Nephron (organoid): ENCODE measurements at regions not wholly inside any gene's neighbourhood (a gene's known extent, or its start where the extent isn't known, plus 50 kb on each side); places are given as distances from the start of the nearest gene placed in this dataset.

Source experiments
- H3K27ac Mint-ChIP-seq, 3 experiments: 2 replicates each; pipeline ENCODE4 v1.8.0; 2020; ENCODE audit warnings: mixed read lengths in 3 of 3, mild to moderate bottlenecking in 2 of 3, moderate library complexity in 1 of 3
- H3K27me3 Mint-ChIP-seq: 2 replicates; pipeline ENCODE4 v1.8.0; 2021; ENCODE audit warnings: low read depth, mild to moderate bottlenecking, moderate library complexity, mixed read lengths
- H3K36me3 Mint-ChIP-seq: 2 replicates; pipeline ENCODE4 v1.8.0; 2020; ENCODE audit warnings: low read depth, mixed read lengths
- H3K4me1 Mint-ChIP-seq: 2 replicates; pipeline ENCODE4 v1.8.0; 2020; ENCODE audit warnings: mixed read lengths
- H3K4me3 Mint-ChIP-seq, 3 experiments: 2 replicates each; pipeline ENCODE4 v1.8.0; 2020; ENCODE audit warnings: mild to moderate bottlenecking in 3 of 3, mixed read lengths in 3 of 3, moderate library complexity in 2 of 3
- H3K9me3 Mint-ChIP-seq: 2 replicates; pipeline ENCODE4 v1.8.0; 2020; ENCODE audit warnings: mixed read lengths
- CTCF ChIP-seq, 3 experiments: fragments of 200-600 bp; sonication (generic); IDR thresholded peaks; one replicate each; pipeline ENCODE4 v1.5.0; 2021; ENCODE audit warnings: antibody characterized with exemption in 3 of 3; ENCODE audit not compliant: unreplicated experiment in 3 of 3

GRCh38 chr14:55950135-55950534, 168.1 kb upstream of the PELI2 start:
- Mint-ChIP-seq H3K36me3 (no peaks in the 10 kb centered on the region), H3K27me3 (no peaks in the 10 kb centered on the region), H3K27ac (no peak overlapping the region), H3K9me3 (no peaks in the 10 kb centered on the region), H3K4me3 (no peak overlapping the region), H3K4me1 (no peaks in the 10 kb centered on the region)
- TF ChIP-seq CTCF (IDR thresholded peaks at IDR 0.05; ENCODE audit: unreplicated experiment in 3 of 3) = no peak

- Mint-ChIP-seq H3K27ac (no peak overlapping the region), H3K9me3 (no peaks in the 10 kb centered on the region), H3K27me3 (peaks cover 1% of the 10 kb centered on the region), H3K4me1 (peaks cover 4% of the 10 kb centered on the region), H3K36me3 (no peaks in the 10 kb centered on the region), H3K4me3 (no peak overlapping the region)
- TF ChIP-seq CTCF (IDR thresholded peaks at IDR 0.05; ENCODE audit: unreplicated experiment in 3 of 3) = no peak
Observed at GRCh38 chr14:55951341-55952206, 166.6 kb upstream of the PELI2 start.

- Mint-ChIP-seq H3K27ac (no peak overlapping the region), H3K4me3 (no peak overlapping the region), H3K27me3 (peaks cover 19% of the 10 kb centered on the region), H3K36me3 (no peaks in the 10 kb centered on the region), H3K4me1 (peaks cover 17% of the 10 kb centered on the region), H3K9me3 (no peaks in the 10 kb centered on the region)
- no peak for TF ChIP-seq CTCF (IDR thresholded peaks at IDR 0.05; ENCODE audit: unreplicated experiment in 3 of 3)
Observed at GRCh38 chr14:55954108-55954507, 164.1 kb upstream of the PELI2 start.

- H3K27ac Mint-ChIP-seq = no peak overlapping the region
- no peak overlapping the region for H3K4me3 Mint-ChIP-seq
- no peaks in the 10 kb centered on the region for H3K36me3 Mint-ChIP-seq
- H3K4me1 Mint-ChIP-seq = peaks cover 17% of the 10 kb centered on the region
- peaks cover 19% of the 10 kb centered on the region for H3K27me3 Mint-ChIP-seq
- TF ChIP-seq CTCF (IDR thresholded peaks at IDR 0.05; ENCODE audit: unreplicated experiment in 3 of 3) = no peak
- no peaks in the 10 kb centered on the region for H3K9me3 Mint-ChIP-seq
Observed at GRCh38 chr14:55955175-55955574, 163.0 kb upstream of the PELI2 start.

GRCh38 chr14:55957950-55958349, 160.3 kb upstream of the PELI2 start:
- Mint-ChIP-seq H3K4me3 (no peak overlapping the region), H3K36me3 (no peaks in the 10 kb centered on the region), H3K9me3 (no peaks in the 10 kb centered on the region), H3K27me3 (peaks cover 19% of the 10 kb centered on the region), H3K4me1 (peaks cover 17% of the 10 kb centered on the region), H3K27ac (no peak overlapping the region)
- TF ChIP-seq CTCF (IDR thresholded peaks at IDR 0.05; ENCODE audit: unreplicated experiment in 3 of 3) = no peak

- Mint-ChIP-seq H3K36me3 (no peaks in the 10 kb centered on the region), H3K27me3 (peaks cover 2% of the 10 kb centered on the region), H3K4me3 (no peak overlapping the region), H3K27ac (peak overlapping the region in 1 of 3 experiments; percentile 44), H3K4me1 (peaks cover 35% of the 10 kb centered on the region), H3K9me3 (no peaks in the 10 kb centered on the region)
- no peak for TF ChIP-seq CTCF (IDR thresholded peaks at IDR 0.05; ENCODE audit: unreplicated experiment in 3 of 3)
Observed at GRCh38 chr14:55963295-55963694, 154.9 kb upstream of the PELI2 start.
